NT2/D1 (cell line): ENCODE measurements at regions not wholly inside any gene's neighbourhood (a gene's known extent, or its start where the extent isn't known, plus 50 kb on each side); places are given as distances from the start of the nearest gene placed in this dataset.

Experiments used
- SUZ12 ChIP-seq: IDR thresholded peaks from 2 replicates; pipeline ENCODE4 v1.6.1; 2011; ENCODE audit not compliant: insufficient read length, insufficient read depth; ENCODE audit errors: extremely low read depth
- ZNF274 ChIP-seq: IDR thresholded peaks from 2 replicates; pipeline ENCODE4 v1.6.1; 2011; ENCODE audit warnings: mild to moderate bottlenecking, low read depth, low read length

GRCh38 chr22:23375031-23375827 lies 194.9 kb downstream of the BCR start:
- no peak for TF ChIP-seq SUZ12
- TF ChIP-seq ZNF274 = no peak
